IMR-90 (cell line): ENCODE measurements at regions not wholly inside any gene's neighbourhood (a gene's known extent, or its start where the extent isn't known, plus 50 kb on each side); places are given as distances from the start of the nearest gene placed in this dataset.

ENCODE experiments used
- ATAC-seq: fragments of 200-7000 bp; cut with Tn5 transposase; 2 replicates; pipeline ENCODE4 v1.9.1; 2020; ENCODE audit warnings: low read depth, mild to moderate bottlenecking, moderate library complexity
- BruUV-seq: library from RNA; stranded (reverse); fragments of 400-500 nt; replicated peaks from 2 replicates; lab custom pipeline; 2021; lab: Mats Ljungman, UMichigan
- CTCF ChIA-PET: fragments of 300-600 bp; formaldehyde crosslinking; extraction: SDS; loops from one replicate; lab custom pipeline; 2021; ENCODE audit warnings: antibody characterized with exemption; lab: Yijun Ruan, JAX
- POLR2A ChIA-PET: fragments of 300-600 bp; sonication (Branson Sonifier 250); formaldehyde crosslinking; loops from one replicate; lab custom pipeline; 2022; ENCODE audit warnings: antibody characterized with exemption; ENCODE audit not compliant: unreplicated experiment; lab: Charles Lee
- DNase-seq: peaks from one replicate; pipeline ENCODE4 v3.0.0; 2013
- H2AFZ ChIP-seq: replicated peaks from 2 replicates; pipeline ENCODE3; 2013; ENCODE audit warnings: low read length, mild to moderate bottlenecking; ENCODE audit not compliant: poor library complexity
- H2AK5ac ChIP-seq: 2 replicates; pipeline ENCODE4 v1.6.1; 2013; ENCODE audit warnings: low read depth, low read length, inconsistent platforms
- H2AK9ac ChIP-seq: replicated peaks from 2 replicates; pipeline ENCODE3; 2013; ENCODE audit warnings: mild to moderate bottlenecking, low read depth, low read length, moderate library complexity; ENCODE audit not compliant: poor library complexity
- H2BK120ac ChIP-seq: 2 replicates; pipeline ENCODE4 v1.6.1; 2013; ENCODE audit warnings: low read depth, low read length, inconsistent platforms
- H2BK15ac ChIP-seq: 3 replicates; pipeline ENCODE4 v1.6.1; 2013; ENCODE audit warnings: low read depth, low read length, inconsistent platforms
- H2BK20ac ChIP-seq: 2 replicates; pipeline ENCODE4 v1.6.1; 2013; ENCODE audit warnings: low read depth, mild to moderate bottlenecking, inconsistent platforms, low read length, moderate library complexity
- H2BK5ac ChIP-seq: 2 replicates; pipeline ENCODE4 v1.6.1; 2013; ENCODE audit warnings: mild to moderate bottlenecking, low read depth, low read length, inconsistent platforms; ENCODE audit not compliant: poor library complexity, severe bottlenecking
- H3K14ac ChIP-seq: replicated peaks from 2 replicates; pipeline ENCODE4 v1.6.1; 2013; ENCODE audit warnings: low read depth, low read length, inconsistent platforms
- H3K18ac ChIP-seq: 2 replicates; pipeline ENCODE4 v1.6.1; 2013; ENCODE audit warnings: low read depth, low read length, control low read depth
- H3K23ac ChIP-seq: 2 replicates; pipeline ENCODE4 v1.6.1; 2013; ENCODE audit warnings: low read depth, low read length, inconsistent platforms
- H3K27ac ChIP-seq: 2 replicates; pipeline ENCODE4 v1.5.1; 2013; ENCODE audit warnings: mild to moderate bottlenecking, control low read depth, low read length; ENCODE audit not compliant: insufficient read depth
- H3K27me3 ChIP-seq: 2 replicates; pipeline ENCODE4 v1.6.1; 2013; ENCODE audit warnings: low read length; ENCODE audit not compliant: control insufficient read depth, insufficient read depth
- H3K36me3 ChIP-seq: 2 replicates; pipeline ENCODE4 v1.6.1; 2013; ENCODE audit warnings: low read length, mixed read lengths; ENCODE audit not compliant: control insufficient read depth, insufficient read depth
- H3K4ac ChIP-seq: 2 replicates; pipeline ENCODE4 v1.6.1; 2013; ENCODE audit warnings: low read depth, low read length, inconsistent platforms
- H3K4me1 ChIP-seq: 2 replicates; pipeline ENCODE4 v1.6.1; 2013; ENCODE audit warnings: low read length, mixed read lengths; ENCODE audit not compliant: control insufficient read depth, insufficient read depth
- H3K4me2 ChIP-seq: 2 replicates; pipeline ENCODE4 v1.6.1; 2013; ENCODE audit warnings: low read depth, mild to moderate bottlenecking, control low read depth, low read length, moderate library complexity
- H3K4me3 ChIP-seq: 2 replicates; pipeline ENCODE4 v1.5.1; 2013; ENCODE audit warnings: low read depth, mild to moderate bottlenecking, control low read depth, low read length, moderate library complexity; ENCODE audit not compliant: insufficient read depth
- H3K56ac ChIP-seq: 2 replicates; pipeline ENCODE4 v1.6.1; 2013; ENCODE audit warnings: low read length, inconsistent platforms; ENCODE audit not compliant: insufficient read depth; ENCODE audit errors: extremely low read depth
- H3K79me1 ChIP-seq, 2 experiments: 2 replicates each; pipeline ENCODE4 v1.6.1; 2013; ENCODE audit warnings: low read length in 2 of 2, inconsistent platforms in 1 of 2, low read depth in 1 of 2
- H3K9ac ChIP-seq: 2 replicates; pipeline ENCODE4 v1.6.1; 2013; ENCODE audit warnings: low read depth, low read length, control low read depth
- H3K9me1 ChIP-seq: 2 replicates; pipeline ENCODE4 v1.6.1; 2013; ENCODE audit warnings: low read length, inconsistent platforms; ENCODE audit not compliant: insufficient read depth
- H3K9me3 ChIP-seq: 2 replicates; pipeline ENCODE4 v1.6.1; 2013; ENCODE audit warnings: low read length; ENCODE audit not compliant: control insufficient read depth, insufficient read depth
- H4K20me1 ChIP-seq: 2 replicates; pipeline ENCODE4 v1.6.1; 2013; ENCODE audit warnings: low read length, inconsistent platforms; ENCODE audit not compliant: insufficient read depth
- H4K5ac ChIP-seq: 2 replicates; pipeline ENCODE4 v1.6.1; 2013; ENCODE audit warnings: mild to moderate bottlenecking, low read depth, low read length, control low read depth
- H4K8ac ChIP-seq, 2 experiments: 2 replicates each; pipeline ENCODE4 v1.6.1; 2013; ENCODE audit warnings: low read depth in 2 of 2, low read length in 2 of 2, control low read depth in 1 of 2, inconsistent platforms in 1 of 2
- H4K91ac ChIP-seq: 2 replicates; pipeline ENCODE4 v1.6.1; 2013; ENCODE audit warnings: low read depth, low read length, inconsistent platforms; ENCODE audit not compliant: insufficient read depth
- BHLHE40 ChIP-seq: fragments of 150-350 bp; IDR thresholded peaks from 2 replicates; pipeline ENCODE4 v1.6.1; 2016; ENCODE audit warnings: mild to moderate bottlenecking, low read depth, low read length
- CEBPB ChIP-seq: IDR thresholded peaks from 2 replicates; pipeline ENCODE4 v1.6.1; 2012; ENCODE audit warnings: low read depth, low read length, improper control_type of control experiment
- CHD1 ChIP-seq: IDR thresholded peaks from 2 replicates; pipeline ENCODE4 v1.6.1; 2012; ENCODE audit warnings: low read depth, low read length, improper control_type of control experiment
- CTCF ChIP-seq: conservative IDR thresholded peaks from 2 replicates; pipeline ENCODE4 v1.5.1; 2012; ENCODE audit warnings: mild to moderate bottlenecking, low read depth, low read length, improper control_type of control experiment
- ELK1 ChIP-seq: fragments of 150-350 bp; IDR thresholded peaks from 2 replicates; pipeline ENCODE4 v1.6.1; 2016; ENCODE audit warnings: low read depth, mild to moderate bottlenecking, low read length, moderate library complexity, borderline replicate concordance
- FOS ChIP-seq: fragments of 150-350 bp; IDR thresholded peaks from 2 replicates; pipeline ENCODE4 v1.6.1; 2016; ENCODE audit warnings: low read depth, low read length
- MAFK ChIP-seq: IDR thresholded peaks from 2 replicates; pipeline ENCODE4 v1.6.1; 2012; ENCODE audit warnings: low read depth, low read length, improper control_type of control experiment
- MAZ ChIP-seq: IDR thresholded peaks from 2 replicates; pipeline ENCODE4 v1.6.1; 2012; ENCODE audit warnings: low read depth, mild to moderate bottlenecking, low read length, improper control_type of control experiment, moderate library complexity, borderline replicate concordance
- MXI1 ChIP-seq: IDR thresholded peaks from 2 replicates; pipeline ENCODE4 v1.6.1; 2012; ENCODE audit warnings: low read depth, mild to moderate bottlenecking, low read length, moderate library complexity, borderline replicate concordance
- NFE2L2 ChIP-seq: fragments of 150-350 bp; IDR thresholded peaks from 2 replicates; pipeline ENCODE4 v1.6.1; 2016; ENCODE audit warnings: low read depth, mild to moderate bottlenecking, low read length
- POLR2A ChIP-seq: IDR thresholded peaks from 2 replicates; pipeline ENCODE4 v1.6.1; 2012; ENCODE audit warnings: mild to moderate bottlenecking, low read depth, low read length
- RAD21 ChIP-seq: IDR thresholded peaks from 2 replicates; pipeline ENCODE4 v1.6.1; 2012; ENCODE audit warnings: low read length, improper control_type of control experiment
- RCOR1 ChIP-seq: IDR thresholded peaks from 2 replicates; pipeline ENCODE4 v1.6.1; 2012; ENCODE audit warnings: mild to moderate bottlenecking, low read length, improper control_type of control experiment; ENCODE audit not compliant: insufficient replicate concordance
- RFX5 ChIP-seq: IDR thresholded peaks from 2 replicates; pipeline ENCODE4 v1.8.0; 2012; ENCODE audit warnings: low read depth, mild to moderate bottlenecking, low read length, moderate library complexity
- SMC3 ChIP-seq: fragments of 150-350 bp; IDR thresholded peaks from 2 replicates; pipeline ENCODE4 v1.6.1; 2016; ENCODE audit warnings: low read depth, mild to moderate bottlenecking, antibody characterized with exemption, low read length, moderate library complexity
- USF2 ChIP-seq: fragments of 150-350 bp; IDR thresholded peaks from 2 replicates; pipeline ENCODE4 v1.6.1; 2017; ENCODE audit warnings: mild to moderate bottlenecking, antibody characterized with exemption, low read length, low read depth
- WGBS, 2 experiments: methylation state at CpG; one replicate each; pipeline versions ENCODE4 v1.1.5 to v1.1.7; 2013; ENCODE audit warnings: missing lambda C conversion rate in 2 of 2; ENCODE audit not compliant: insufficient read length in 1 of 2; ENCODE audit errors: extremely low coverage in 2 of 2; 5-methylcytosine and 5-hydroxymethylcytosine counted together
- dilution Hi-C: fragments of 300-500 bp; cut with HindIII; formaldehyde crosslinking; loops from one replicate; pipeline ENCODE4 v1.14.3; 2018; ENCODE audit warnings: low sequenced_read_pairs; ENCODE audit not compliant: unreplicated experiment
- in situ Hi-C: fragments of 300-500 bp; cut with MboI; formaldehyde crosslinking; loops from 3 replicates; pipeline ENCODE4 v1.14.3; 2019; ENCODE audit warnings: low sequenced_read_pairs, inconsistent platforms, mixed read lengths
- intact Hi-C: fragments of 100-400 bp; cut with micrococcal nuclease; formaldehyde crosslinking; loops from 2 replicates; pipeline ENCODE4 v1.10.0; 2022

GRCh38 chr6:104143757-104144156 lies 716.0 kb downstream of the HACE1 start:
- ChIA-PET POLR2A (no interaction called here), CTCF (no interaction called here)
- no TSS peak for BruUV-seq
- Histone ChIP-seq H2BK20ac (no peak overlapping the region), H3K4me2 (no peak overlapping the region), H4K20me1 (no peaks in the 10 kb centered on the region), H4K5ac (no peak overlapping the region), H3K14ac (no peak overlapping the region), H2BK120ac (no peak overlapping the region), H3K23ac (no peak overlapping the region), H3K9ac (no peak overlapping the region), H2AK5ac (no peak overlapping the region), H3K4me3 (no peak overlapping the region), H4K8ac (no peak overlapping the region), H2AK9ac (no peak overlapping the region), H2AFZ (no peak overlapping the region), H2BK5ac (no peak overlapping the region), H3K27ac (no peak overlapping the region), H2BK15ac (no peak overlapping the region), H3K79me1 (no peaks in the 10 kb centered on the region), H3K56ac (no peak overlapping the region), H3K18ac (no peak overlapping the region), H3K27me3 (no peaks in the 10 kb centered on the region), H3K36me3 (no peaks in the 10 kb centered on the region), H4K91ac (no peak overlapping the region), H3K4ac (no peak overlapping the region), H3K4me1 (no peaks in the 10 kb centered on the region), H3K9me1 (no peaks in the 10 kb centered on the region), H3K9me3 (peaks cover 8% of the 10 kb centered on the region; the same call in 1 of the 2 replicates)
- TF ChIP-seq POLR2A (no peak), RAD21 (no peak), ELK1 (no peak), MAFK (no peak), MAZ (no peak), RFX5 (no peak), CHD1 (no peak), MXI1 (no peak), USF2 (no peak), BHLHE40 (no peak), FOS (no peak), CTCF (no peak), RCOR1 (no peak), SMC3 (no peak), CEBPB (no peak), NFE2L2 (no peak)
- no peak for ATAC-seq
- intact Hi-C loops (no loop called here), dilution Hi-C loops (no loop called here), in situ Hi-C loops (no loop called here)
- DNase-seq: no peak
- no CpG with 5 or more reads among the region's 3 CpGs for WGBS, 2 experiments
